ENCODE measurements at regions not wholly inside any gene's neighbourhood (a gene's known extent, or its start where the extent isn't known, plus 50 kb on each side); places are given as distances from the start of the nearest gene placed in this dataset.

DNA sequence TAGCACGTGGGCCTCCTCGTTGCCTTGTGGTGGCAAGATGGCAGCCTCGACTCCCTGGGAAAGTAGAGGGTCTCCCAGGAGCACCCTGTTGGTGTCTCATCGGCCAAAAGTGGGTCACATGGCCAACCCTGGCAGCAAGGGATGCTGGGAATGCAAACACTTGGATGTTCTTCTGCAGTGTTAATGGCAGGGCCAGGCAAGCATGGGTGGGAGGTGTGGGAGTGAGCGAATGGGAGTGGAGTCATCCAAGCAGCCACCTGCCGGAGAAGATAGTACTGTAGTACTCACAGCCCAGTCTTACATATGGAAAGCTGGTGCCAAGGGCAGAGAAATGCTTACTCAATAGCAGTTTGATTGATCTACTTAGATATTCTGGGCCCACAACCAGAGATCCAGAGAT lies 122.2 kb downstream of the INHBB start:
- TF ChIP-seq, protein P1, sequence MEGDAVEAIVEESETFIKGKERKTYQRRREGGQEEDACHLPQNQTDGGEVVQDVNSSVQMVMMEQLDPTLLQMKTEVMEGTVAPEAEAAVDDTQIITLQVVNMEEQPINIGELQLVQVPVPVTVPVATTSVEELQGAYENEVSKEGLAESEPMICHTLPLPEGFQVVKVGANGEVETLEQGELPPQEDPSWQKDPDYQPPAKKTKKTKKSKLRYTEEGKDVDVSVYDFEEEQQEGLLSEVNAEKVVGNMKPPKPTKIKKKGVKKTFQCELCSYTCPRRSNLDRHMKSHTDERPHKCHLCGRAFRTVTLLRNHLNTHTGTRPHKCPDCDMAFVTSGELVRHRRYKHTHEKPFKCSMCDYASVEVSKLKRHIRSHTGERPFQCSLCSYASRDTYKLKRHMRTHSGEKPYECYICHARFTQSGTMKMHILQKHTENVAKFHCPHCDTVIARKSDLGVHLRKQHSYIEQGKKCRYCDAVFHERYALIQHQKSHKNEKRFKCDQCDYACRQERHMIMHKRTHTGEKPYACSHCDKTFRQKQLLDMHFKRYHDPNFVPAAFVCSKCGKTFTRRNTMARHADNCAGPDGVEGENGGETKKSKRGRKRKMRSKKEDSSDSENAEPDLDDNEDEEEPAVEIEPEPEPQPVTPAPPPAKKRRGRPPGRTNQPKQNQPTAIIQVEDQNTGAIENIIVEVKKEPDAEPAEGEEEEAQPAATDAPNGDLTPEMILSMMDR (conservative IDR thresholded peaks at IDR 0.05 in 1 of 2, IDR thresholded peaks at IDR 0.05 in 1 of 2; ENCODE audit: extremely low read depth in 1 of 2, insufficient read depth in 1 of 2, low read depth in 1 of 2, low read length in 2 of 2): no peak
- no peak for TF ChIP-seq EZH2 (IDR thresholded peaks at IDR 0.05; ENCODE audit: borderline replicate concordance, low read length)
